Hepatocyte (in vitro differentiated cells): ENCODE measurements at regions not wholly inside any gene's neighbourhood (a gene's known extent, or its start where the extent isn't known, plus 50 kb on each side); places are given as distances from the start of the nearest gene placed in this dataset.

Experiments used
- EZH2 ChIP-seq: fragments of 200-600 bp; sonication (generic); IDR thresholded peaks from 2 replicates; pipeline ENCODE4 v1.6.1; 2016; ENCODE audit warnings: antibody characterized with exemption, mild to moderate bottlenecking, borderline replicate concordance
- EZH2phosphoT487 ChIP-seq: fragments of 200-600 bp; sonication (generic); IDR thresholded peaks from one replicate; pipeline ENCODE4 v1.6.1; 2018; ENCODE audit warnings: antibody characterized with exemption, mild to moderate bottlenecking, low read depth, moderate library complexity; ENCODE audit not compliant: unreplicated experiment, severe bottlenecking
- TF ChIP-seq, protein P1 (sequence below): fragments of 200-600 bp; sonication (generic); IDR thresholded peaks from 2 replicates; pipeline ENCODE4 v1.5.1; 2016; ENCODE audit warnings: antibody characterized with exemption, mild to moderate bottlenecking; ENCODE audit not compliant: poor library complexity

DNA sequence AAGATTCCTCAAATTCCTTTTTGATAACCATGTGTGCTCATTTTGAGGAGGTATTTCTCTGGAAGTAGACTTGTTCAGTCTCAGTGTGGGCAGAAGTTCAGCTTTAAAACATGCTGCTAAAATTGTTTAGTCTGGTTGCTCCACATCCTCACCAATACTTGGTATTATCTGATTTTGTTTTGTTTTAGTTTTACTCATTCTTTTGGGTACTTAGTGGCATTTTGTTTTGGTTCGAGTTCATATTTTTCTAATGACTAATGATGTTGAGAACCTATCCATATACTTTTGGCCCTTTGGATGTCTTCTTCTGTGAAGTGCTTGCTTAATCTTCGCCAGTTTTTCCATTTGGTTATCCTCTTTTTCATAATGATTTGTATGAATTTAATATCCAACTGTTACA is 694.2 kb upstream of the FZD8 start:
- TF ChIP-seq, protein P1, sequence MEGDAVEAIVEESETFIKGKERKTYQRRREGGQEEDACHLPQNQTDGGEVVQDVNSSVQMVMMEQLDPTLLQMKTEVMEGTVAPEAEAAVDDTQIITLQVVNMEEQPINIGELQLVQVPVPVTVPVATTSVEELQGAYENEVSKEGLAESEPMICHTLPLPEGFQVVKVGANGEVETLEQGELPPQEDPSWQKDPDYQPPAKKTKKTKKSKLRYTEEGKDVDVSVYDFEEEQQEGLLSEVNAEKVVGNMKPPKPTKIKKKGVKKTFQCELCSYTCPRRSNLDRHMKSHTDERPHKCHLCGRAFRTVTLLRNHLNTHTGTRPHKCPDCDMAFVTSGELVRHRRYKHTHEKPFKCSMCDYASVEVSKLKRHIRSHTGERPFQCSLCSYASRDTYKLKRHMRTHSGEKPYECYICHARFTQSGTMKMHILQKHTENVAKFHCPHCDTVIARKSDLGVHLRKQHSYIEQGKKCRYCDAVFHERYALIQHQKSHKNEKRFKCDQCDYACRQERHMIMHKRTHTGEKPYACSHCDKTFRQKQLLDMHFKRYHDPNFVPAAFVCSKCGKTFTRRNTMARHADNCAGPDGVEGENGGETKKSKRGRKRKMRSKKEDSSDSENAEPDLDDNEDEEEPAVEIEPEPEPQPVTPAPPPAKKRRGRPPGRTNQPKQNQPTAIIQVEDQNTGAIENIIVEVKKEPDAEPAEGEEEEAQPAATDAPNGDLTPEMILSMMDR: no peak
- no peak for TF ChIP-seq EZH2
- TF ChIP-seq EZH2phosphoT487: no peak
